CD4-positive, alpha-beta T cell treated with Interleukin-6 at 100 ng/mL for 8 hours (primary cell): ENCODE measurements at regions not wholly inside any gene's neighbourhood (a gene's known extent, or its start where the extent isn't known, plus 50 kb on each side); places are given as distances from the start of the nearest gene placed in this dataset.

ENCODE experiments used
- DNase-seq: peaks from one replicate; pipeline ENCODE4 v3.0.0-alpha.2; 2020; ENCODE audit warnings: mixed read lengths, low spot score

DNA sequence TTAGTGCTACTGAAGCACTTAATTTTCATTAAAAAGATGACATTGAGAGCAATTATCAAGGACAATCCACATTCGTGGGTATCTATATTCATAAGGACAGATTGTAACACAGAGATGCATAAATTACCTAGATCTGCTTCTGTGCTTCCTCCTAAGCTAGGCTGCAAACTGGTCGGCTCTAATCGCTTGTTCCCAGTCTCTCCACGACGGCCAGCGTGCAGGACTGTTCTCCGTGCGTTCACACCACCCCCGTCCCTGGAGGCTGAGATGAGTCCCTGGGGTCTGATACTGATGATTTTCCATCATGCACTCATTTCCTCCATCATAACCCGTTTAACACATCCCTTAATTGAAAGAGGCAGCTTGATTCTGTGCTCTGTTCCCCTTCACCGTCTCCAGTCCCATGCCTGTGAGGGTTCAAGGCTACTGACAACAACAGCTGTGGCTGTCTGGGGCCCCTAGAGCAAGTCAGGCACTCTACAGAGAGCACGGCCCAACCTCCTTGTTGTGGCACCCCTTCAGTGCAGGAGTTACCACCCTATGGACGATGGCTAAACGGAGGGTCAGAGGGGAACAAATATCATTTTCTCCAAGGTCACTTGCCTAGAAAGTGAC is 469.6 kb downstream of the NPHP4 start:
- DNase-seq: no peak

DNA sequence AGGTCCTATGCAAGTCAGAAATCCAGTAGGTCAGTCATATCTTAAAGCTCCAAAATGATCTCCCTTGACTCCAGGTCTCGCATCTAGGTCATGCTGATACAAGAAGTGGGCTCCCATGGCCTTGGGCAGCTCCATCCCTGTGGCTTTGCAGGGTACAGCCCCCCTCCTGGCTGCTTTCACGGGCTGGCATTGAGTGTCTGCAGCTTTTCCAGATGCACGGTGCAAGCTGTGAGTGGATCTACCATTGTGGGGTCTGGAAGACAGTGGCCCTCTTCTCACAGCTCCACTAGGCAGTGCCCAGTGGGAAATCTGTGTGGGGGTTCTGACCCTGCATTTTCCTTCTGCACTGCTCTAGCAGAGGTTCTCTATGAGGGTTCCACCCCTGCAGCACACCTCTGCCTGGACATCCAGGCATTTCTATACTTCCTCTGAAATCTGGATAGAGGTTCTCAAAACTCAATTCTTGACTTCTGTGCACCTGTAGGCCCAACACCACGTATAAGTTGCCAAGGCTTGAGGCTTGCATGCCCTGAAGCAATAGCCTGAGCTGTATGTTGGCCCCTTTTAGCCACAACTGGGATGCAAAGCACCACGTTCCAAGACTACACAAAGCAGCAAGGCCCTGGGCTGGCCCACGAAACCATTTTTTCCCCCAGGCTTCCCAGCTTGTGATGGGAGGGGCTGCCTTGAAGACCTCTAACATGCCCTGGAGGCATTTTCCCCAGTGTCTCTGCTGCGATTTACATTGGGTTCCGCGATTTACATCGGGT is 472.7 kb downstream of the NPHP4 start:
- DNase-seq: no peak

DNA sequence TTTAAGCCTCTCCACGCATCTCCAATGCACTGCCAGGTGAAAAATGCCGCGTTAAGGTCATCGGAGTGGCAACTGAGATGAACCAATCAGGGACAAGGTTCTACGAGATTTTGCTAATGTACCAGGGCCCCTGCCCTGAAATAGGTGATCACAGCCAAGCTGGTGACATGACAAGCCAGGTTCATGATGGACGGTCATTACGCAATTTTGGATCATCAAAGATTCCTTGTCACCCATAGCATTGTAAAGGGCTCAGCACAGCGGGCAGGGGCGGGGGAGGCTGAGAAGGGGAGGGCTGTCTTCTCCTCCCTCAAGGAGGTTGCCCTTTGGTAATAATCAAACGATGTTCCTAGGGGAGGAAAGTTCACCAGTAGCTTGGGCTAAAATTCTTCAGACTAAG is 475.5 kb downstream of the NPHP4 start:
- no peak for DNase-seq

DNA sequence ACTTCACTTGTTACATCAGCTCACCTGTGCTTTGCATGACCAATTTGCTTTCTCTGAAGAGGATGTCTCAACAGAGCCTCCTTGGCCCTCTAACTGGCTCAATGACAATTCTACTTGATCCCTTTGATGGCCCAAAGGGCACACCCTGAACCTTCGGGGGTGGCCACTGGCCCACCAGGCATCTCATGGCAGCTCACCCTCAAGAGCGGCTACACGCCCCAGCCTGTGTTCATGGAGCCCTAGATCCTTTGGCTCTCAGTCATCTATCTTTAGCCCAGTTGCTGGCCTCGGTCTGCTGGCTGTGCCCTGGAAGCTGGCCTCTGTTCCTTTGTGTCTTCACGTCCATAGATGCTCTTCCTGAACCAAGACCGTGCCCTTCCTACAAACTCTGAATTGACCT is 476.7 kb downstream of the NPHP4 start:
- no peak for DNase-seq

DNA sequence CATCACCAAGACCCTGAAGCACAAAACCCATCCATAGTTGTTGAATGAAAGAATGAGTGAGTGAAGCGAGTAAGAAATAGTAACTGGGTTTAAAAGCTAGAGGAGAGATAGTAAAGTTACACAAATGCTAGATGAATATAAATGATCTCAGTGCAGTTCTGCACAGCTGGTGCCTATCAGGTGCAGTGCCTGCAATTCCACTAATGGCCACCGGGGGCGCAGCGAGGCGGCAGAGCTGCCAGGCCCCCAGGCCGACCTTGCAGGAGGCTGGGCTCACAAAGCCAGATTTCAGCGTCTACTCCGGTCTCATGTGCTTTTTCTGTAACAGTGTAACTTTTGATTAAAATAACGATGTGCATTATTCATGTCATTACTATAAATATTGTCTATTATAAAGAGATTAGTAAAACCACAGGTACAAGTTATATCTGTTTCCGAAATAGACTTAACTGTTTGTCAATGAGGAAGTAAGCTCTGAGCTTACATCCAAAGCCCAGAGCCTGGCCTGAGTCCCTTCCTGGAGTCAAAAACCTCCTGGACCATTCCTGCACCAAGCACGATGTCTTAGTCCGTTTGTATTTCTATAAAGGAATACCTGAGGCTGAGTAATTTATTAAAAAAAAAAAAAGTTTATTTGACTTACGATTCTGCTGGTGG is 477.6 kb downstream of the NPHP4 start:
- peak; percentile 57 for DNase-seq

DNA sequence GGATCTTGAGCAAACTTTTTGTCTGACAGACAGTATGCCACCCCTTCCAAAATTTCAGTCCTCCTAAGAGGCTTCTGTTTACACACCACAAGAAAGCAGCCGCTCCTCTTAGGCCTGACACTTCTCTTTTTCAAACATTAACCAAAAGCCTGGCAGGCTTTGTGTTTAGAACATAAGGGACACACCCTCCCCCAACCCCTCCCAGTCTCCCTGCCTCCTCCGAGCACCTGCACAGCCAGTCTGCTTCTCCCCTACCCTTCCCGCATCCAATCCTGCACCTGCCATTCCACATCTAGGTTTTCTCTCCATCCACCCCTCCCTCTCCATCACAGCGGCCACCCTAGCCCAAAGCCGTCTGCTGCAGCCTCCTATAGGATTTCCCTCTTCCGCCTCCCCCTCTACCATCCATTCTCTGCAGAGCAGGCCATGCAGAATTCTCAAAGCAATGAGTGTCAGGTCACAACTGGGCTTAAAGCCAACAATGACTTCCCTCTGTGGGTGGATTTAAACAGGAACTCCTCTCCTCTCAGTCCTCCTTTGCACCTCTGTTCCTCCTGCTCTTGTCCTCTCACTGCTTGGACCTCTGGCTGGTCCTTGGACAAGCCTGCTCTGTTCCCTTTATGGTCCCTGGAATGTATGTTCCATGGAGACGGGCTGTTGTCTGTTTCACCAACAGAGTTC is 478.2 kb downstream of the NPHP4 start:
- no peak for DNase-seq

DNA sequence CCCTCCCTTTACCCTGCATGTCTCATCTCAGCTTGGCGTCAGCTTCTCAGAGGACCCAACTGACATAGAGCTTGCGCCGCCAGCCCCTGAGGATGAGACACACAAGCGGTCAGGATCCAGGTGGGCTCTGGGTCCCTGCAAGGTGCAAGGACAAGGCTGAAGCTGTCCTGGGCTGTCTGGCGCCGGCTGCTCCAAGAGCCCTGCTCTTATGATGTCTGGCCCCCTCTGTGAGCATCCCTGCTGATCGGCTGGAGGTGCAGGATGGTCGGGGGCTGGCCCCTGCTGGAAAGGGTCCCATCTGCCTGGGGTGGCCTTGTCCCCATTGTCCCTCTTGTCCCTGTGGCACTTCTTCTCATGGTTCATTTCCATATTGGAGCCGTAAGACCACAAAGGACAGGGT is 479.0 kb downstream of the NPHP4 start:
- no peak for DNase-seq

DNA sequence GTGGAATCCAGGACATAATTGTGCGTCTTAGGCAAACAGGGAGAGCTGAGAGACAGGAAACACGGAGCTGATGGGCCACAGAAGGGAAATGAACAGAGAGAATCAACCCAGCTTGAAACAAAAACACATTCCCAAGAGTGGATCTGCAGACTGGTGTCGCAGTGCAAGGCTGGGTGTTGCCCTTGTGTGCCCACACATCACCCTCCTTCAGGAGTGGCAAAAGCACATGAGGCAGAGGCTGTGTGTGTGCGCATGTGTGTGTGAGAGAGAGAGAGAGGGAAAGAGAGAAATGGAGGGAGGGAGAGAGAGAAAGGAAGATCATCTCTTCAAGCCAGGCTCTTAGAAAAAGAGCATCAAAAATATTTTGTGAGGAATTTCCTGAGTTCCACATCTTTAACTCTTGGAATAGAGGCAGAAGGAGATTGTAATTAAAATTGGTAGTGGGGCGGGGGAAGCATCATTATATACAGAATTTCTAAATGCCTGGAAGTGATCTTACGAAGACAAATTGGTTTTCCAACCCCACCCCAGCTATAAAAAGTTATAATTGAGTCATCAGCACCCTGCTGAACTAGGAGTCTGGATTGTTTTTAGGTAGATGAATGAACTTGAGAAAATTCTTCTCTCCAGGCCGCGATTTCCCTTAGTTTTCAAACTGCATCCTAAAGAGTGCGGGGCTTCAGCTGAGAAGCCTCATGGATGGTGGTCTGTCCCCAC is 480.7 kb downstream of the NPHP4 start:
- DNase-seq: no peak

DNA sequence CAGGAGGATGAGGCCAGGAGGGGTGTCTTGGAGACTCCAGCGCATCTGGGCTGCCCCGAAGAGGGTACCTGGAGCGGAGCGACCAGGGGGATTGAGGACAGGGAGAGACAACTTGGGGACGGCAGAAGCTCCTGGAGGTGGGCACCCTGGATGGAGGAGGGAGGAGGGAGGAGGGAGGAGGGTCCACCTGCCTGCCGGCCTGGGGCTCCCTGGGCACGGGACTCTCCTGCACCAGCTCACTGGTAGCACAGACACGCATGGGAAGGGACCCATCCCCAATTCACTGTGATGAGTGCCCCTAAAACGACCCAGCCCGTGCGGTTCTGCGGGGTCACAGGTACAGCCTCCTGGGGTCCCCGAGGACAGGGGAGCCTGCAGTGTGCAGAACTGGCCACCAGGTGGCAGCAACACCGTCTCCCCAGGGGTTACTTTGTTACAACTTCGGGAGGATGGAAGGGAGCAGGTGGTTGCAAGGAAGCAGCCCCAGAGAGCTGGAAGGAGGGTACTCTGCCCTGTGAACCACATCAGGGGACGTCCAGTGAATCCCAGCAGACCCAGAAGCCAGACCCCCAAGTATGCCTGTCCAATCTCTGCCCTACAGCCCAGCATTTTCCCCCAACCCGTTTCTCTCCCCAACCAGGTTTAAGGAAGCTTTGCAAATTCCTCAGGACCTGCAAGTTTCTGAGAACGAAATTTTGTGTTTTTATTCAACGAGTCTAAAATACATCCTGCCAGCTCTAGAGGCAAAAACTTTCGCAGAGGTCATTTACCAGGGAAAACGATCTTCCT is 482.4 kb downstream of the NPHP4 start:
- DNase-seq: peak; percentile 52

DNA sequence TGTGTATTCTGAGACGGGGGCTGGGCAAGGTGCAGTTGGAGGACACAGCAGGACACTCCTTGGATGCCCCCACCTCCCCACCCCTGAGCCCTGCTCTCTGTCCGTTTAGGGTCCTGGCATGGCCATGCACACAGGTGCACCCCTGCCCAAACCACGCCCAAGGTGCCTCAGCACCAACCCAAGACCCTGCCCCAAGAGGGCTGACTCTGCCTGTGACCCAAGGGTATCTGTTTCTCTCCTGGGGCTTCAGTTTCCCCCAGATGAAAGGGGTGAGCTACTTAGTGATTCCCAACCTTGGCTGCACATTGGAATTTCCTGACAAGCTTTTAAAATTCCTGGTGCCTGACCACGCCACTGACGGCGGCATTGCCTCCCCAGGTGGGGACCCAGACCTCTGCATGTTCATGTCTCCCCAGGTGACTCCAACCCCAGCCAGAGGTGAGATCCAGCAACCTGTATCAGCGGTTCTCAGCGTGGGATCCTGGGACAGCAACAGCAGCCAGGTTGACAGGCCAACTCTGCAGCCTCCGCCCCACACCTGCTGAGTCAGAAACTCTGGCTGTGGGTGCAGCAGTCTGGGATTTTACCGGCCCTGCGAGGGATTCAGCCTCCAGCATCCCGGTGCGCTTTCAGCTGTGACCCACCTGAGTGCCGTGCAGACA is 483.4 kb downstream of the NPHP4 start:
- DNase-seq: no peak

DNA sequence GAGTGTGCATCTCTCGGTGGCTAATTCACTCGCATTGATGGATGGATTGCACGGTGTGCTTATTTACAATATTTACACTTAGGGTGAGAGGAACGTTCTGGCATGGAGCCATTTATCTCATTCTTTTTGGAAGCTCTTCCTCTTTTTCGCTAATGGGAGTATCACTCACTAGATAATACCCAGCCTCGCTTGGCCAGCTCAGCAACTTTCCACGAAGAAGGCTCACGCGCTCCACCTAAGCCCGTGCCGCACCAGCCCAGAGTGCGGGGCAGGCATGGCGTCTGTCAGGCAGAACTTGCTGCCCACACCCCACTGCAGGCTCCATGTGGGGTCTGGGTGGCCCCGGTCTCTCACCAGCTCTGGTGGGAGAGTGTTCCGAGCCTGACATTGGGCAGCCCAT is 484.9 kb downstream of the NPHP4 start:
- no peak for DNase-seq

DNA sequence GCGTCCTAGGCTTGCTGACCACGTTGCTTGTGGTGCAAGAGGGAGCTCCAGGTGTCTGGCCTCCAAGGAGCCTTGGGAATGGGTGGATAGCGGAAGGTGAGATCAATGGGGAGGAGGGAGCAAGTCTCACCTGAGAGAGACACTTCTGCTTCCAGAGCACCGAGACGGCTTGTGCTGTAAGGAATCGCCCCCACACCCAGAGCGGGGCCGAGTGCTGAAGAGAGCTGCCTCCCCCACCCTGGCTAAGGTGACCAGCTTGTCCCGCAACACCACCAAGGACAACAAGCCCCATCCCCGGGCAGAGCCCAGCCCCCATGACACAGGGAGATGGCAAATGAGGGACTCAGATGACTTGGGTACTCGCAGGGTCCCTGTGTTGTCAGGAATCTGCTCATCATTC is 485.6 kb downstream of the NPHP4 start:
- no peak for DNase-seq

DNA sequence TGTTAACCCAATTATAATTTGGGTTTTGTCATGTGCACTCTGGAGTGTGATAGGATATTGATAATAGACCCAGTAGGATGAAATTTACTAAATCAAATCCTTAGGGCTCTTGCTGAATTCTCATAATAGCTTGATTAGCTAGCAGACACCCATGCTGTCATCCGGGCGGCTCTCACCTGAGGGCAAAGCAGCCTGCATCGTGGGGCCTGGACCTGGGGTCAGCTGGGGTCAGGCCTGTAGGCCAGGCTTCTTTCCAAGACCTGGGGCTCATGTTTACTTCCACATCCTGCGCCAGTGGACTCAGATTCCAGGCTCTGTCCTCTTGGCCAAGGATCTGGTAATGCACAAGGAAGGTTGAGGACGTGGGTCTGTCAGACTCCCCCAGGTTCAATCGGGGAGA is 486.3 kb downstream of the NPHP4 start:
- DNase-seq: no peak

DNA sequence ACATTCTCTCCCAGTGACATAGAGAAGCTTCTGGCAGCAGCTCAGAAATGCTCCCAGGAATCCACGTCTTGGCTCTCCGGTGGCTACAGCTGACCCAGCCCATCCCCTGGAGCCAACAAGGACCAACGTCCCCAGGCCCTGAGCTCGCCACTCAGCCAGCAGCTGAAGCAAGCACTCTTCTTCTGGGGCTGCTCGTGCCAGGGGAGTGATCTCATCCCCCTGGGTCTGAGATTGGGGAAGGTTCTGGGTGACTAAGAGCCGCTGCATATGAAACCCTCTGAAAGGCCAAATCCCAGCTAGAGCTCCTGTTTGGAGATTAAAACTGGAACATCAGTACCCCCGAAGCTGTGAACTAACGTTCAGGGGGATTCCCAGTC is 487.9 kb downstream of the NPHP4 start:
- DNase-seq: no peak

DNA sequence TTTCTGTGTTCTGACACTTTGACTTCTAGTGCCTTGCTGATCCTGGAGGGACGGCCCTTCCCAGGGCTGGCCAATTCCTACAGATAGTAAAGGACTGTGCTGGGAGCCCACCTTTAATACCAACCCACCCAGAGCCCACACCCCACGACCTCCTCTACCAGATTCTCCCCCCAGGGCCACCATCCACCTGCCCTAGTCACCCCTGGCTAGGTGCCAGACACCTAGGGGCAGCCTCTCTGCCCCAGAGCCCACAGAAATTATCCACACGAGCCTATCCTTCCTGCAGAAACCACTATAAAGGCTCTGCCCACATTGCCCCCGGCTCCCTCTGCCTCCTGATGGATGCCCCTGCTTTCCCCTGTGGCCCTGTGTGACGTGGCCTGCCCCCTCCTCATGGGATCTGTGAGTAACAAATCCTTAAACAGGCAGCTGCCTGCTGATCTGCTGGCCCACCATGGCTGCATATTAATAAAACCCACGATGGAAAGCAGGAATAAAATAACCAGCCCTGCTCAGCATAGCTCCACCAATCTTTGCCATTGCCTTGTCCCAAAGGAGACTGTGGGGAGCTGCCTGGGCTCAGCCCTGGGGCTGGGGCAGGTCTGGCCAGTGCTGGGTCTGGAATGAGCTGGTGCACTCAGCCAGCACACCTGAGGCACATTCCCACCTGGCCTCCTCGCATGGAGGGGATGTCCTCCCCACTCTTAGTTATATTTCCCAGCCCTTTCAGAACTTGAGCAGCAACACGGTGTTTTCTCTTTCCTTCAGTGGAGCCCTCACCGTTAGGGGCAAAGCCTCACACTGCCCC is 488.5 kb downstream of the NPHP4 start:
- DNase-seq: no peak

DNA sequence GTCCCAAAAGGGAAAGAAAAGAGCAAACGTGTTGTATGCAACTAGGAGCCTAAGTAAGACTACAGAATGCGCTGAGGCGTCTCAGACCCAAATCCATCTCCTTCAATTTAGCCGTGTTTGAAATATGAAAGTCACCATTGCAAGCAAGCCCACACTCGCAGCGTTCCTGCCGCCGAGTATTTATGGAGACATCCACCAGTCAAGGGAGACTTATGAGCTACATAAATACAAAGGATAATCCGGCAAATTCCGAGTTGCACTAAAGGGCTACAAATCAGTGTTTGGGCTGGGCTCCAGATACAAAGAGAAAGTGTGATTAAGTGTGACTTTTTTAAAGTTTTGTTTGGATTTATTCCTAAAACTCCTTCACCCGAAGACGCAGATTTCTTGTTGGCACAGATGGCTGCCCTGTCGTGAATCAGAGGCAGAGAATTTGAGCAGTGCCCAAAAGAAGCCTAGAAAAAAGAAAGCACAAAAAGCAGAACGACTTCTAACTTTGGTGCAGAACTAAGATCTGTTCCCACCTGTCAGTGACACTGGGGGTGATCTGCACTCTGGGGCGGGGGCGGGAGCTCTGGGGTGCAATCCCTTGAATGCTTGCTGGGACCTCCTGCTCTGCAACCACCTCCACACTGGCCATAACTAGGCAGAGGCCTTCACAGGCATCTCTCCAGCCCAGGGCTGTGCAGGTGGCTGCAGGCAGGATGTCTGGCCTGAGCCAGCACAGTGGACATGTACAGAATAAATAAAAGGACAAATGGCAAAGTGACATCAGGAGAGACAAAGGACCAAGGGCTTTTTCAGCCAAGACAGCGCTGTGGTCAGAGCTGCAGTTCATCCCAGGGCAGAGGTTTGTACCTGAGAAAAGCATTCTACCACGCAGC is 489.7 kb downstream of the NPHP4 start:
- DNase-seq: no peak

DNA sequence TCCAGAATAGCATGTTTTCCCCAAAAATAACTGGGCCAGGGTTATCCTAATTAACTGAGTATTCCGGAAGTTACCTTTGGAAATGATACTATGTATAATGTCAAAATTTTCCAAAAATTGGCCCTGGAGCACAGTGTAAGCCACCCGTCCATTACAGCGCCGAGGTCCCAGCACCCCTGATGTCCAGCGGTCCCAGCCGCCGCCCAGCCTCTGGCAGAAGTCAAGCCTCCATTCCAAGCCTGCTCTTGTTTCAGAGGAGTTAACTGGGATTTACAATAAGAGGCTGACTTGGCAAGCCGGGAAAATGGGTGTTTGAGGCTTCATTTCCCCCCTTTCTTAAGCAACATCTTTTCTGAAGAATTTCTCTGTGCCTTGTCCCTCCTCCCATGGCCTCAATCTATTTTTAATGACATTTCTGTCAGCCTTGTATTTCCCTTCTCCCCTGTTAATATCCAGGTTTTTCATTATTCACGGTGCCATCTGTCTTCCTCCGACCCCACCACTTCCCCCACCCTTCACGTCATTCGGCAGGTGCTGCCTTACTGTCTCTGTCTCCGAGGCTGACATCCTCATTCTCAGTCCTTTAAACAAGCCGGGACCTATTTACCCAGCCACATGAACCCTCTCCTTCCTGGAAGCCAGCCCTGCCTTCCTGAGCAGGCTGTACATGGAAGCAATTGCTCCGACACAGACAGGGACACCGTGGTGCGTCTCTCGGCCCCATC is 490.9 kb downstream of the NPHP4 start:
- no peak for DNase-seq

DNA sequence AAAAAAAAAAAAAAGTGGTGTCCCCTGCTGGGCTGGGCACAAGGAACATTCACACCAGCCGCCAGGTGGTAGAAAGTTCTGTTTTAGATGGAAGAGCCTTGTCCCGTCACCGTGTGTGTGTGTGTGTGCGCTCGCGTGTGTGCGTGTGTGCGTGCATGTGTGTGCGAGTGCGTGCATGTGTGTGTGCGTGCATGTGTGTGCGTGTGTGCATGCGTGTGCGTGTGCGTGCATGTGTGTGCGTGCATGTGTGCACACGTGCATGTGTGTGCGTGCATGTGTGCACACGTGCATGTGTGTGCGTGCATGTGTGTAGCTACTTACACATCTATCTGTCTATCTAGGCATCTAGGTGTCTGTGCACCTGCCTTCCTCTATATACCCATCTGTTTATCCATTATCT is 491.7 kb downstream of the NPHP4 start:
- no peak for DNase-seq
